WTC11 (cell line): ENCODE measurements at regions not wholly inside any gene's neighbourhood (a gene's known extent, or its start where the extent isn't known, plus 50 kb on each side); places are given as distances from the start of the nearest gene placed in this dataset.

Source experiments
- ATAC-seq: fragments of 200-7000 bp; cut with Tn5 transposase; 2 replicates; pipeline ENCODE4 v1.10.0; 2021; ENCODE audit warnings: mild to moderate bottlenecking, moderate library complexity
- CTCF ChIA-PET: fragments of 300-600 bp; sonication (Branson Sonifier 250); formaldehyde crosslinking; loops from one replicate; lab custom pipeline; 2021; ENCODE audit warnings: antibody characterized with exemption; lab: Charles Lee
- POLR2A ChIA-PET: fragments of 350-600 bp; sonication (Branson Sonifier 250); formaldehyde crosslinking; loops from one replicate; lab custom pipeline; 2021; ENCODE audit warnings: antibody characterized with exemption; lab: Charles Lee
- DNase-seq: peaks from one replicate; pipeline ENCODE4 v3.0.0; 2021; ENCODE audit warnings: low spot score
- H3K27ac Mint-ChIP-seq: 2 replicates; pipeline ENCODE4 v1.8.0; 2021; ENCODE audit warnings: mixed read lengths
- H3K27me3 Mint-ChIP-seq: 2 replicates; pipeline ENCODE4 v1.8.0; 2021; ENCODE audit warnings: low read depth, mild to moderate bottlenecking, moderate library complexity, mixed read lengths
- H3K36me3 Mint-ChIP-seq: 2 replicates; pipeline ENCODE4 v1.8.0; 2021; ENCODE audit warnings: mixed read lengths
- H3K4me1 Mint-ChIP-seq: 2 replicates; pipeline ENCODE4 v1.8.0; 2022; ENCODE audit warnings: mixed read lengths
- H3K4me3 Mint-ChIP-seq: 2 replicates; pipeline ENCODE4 v1.8.0; 2021; ENCODE audit warnings: mild to moderate bottlenecking, moderate library complexity, mixed read lengths
- H3K9me3 Mint-ChIP-seq: 2 replicates; pipeline ENCODE4 v1.8.0; 2021; ENCODE audit warnings: mixed read lengths
- CREB1 ChIP-seq: sonication (generic); formaldehyde crosslinking; IDR thresholded peaks from 2 replicates; pipeline ENCODE4 v1.8.0; 2023; ENCODE audit warnings: mild to moderate bottlenecking, missing genetic modification reagents
- EMX1 ChIP-seq: fragments of 250-450 bp; sonication (Bioruptor Pico); IDR thresholded peaks from 2 replicates; pipeline ENCODE4 v1.8.0; 2021; ENCODE audit warnings: mild to moderate bottlenecking
- GTF2I ChIP-seq: fragments of 250-450 bp; sonication (Bioruptor Pico); conservative IDR thresholded peaks from 2 replicates; pipeline ENCODE4 v1.4.0; 2021; ENCODE audit warnings: mild to moderate bottlenecking
- JAZF1 ChIP-seq: fragments of 250-450 bp; sonication (Bioruptor Pico); IDR thresholded peaks from 2 replicates; pipeline ENCODE4 v1.9.0; 2021; ENCODE audit warnings: moderate library complexity, mild to moderate bottlenecking, inconsistent platforms
- NFYB ChIP-seq: sonication (generic); formaldehyde crosslinking; conservative IDR thresholded peaks from 2 replicates; pipeline ENCODE4 v1.8.0; 2022; ENCODE audit warnings: low read depth, missing genetic modification reagents
- PRRX2 ChIP-seq: fragments of 250-450 bp; sonication (Bioruptor Pico); IDR thresholded peaks from 2 replicates; pipeline ENCODE4 v1.8.0; 2021; ENCODE audit warnings: mild to moderate bottlenecking
- RORB ChIP-seq: fragments of 250-450 bp; sonication (Bioruptor Pico); IDR thresholded peaks from 2 replicates; pipeline ENCODE4 v1.9.0; 2021; ENCODE audit warnings: mild to moderate bottlenecking
- SMAD3 ChIP-seq: sonication (generic); formaldehyde crosslinking; IDR thresholded peaks from 2 replicates; pipeline ENCODE4 v1.8.0; 2022; ENCODE audit warnings: missing genetic modification reagents, mild to moderate bottlenecking, borderline replicate concordance
- SOX15 ChIP-seq: fragments of 250-450 bp; sonication (Bioruptor Pico); IDR thresholded peaks from 2 replicates; pipeline ENCODE4 v1.9.0; 2021; ENCODE audit warnings: mild to moderate bottlenecking
- TEAD4 ChIP-seq: sonication (generic); formaldehyde crosslinking; IDR thresholded peaks from 2 replicates; pipeline ENCODE4 v1.8.0; 2022; ENCODE audit warnings: mild to moderate bottlenecking, missing genetic modification reagents
- ZNF232 ChIP-seq: sonication (generic); formaldehyde crosslinking; IDR thresholded peaks from 2 replicates; pipeline ENCODE4 v1.8.0; 2022; ENCODE audit warnings: mild to moderate bottlenecking, missing genetic modification reagents
- ZNF263 ChIP-seq: sonication (generic); formaldehyde crosslinking; IDR thresholded peaks from 2 replicates; pipeline ENCODE4 v1.8.1; 2022; ENCODE audit warnings: low read depth, mild to moderate bottlenecking, moderate library complexity, missing genetic modification reagents
- ZNF396 ChIP-seq: fragments of 250-450 bp; sonication (Bioruptor Pico); IDR thresholded peaks from 2 replicates; pipeline ENCODE4 v1.8.0; 2021; ENCODE audit warnings: mild to moderate bottlenecking, moderate library complexity, borderline replicate concordance
- ZNF416 ChIP-seq: fragments of 250-450 bp; sonication (Bioruptor Pico); IDR thresholded peaks from 2 replicates; pipeline ENCODE4 v1.9.0; 2021; ENCODE audit warnings: mild to moderate bottlenecking, inconsistent platforms
- TF ChIP-seq, protein P1 (sequence below): sonication (generic); formaldehyde crosslinking; IDR thresholded peaks from 2 replicates; pipeline ENCODE4 v1.8.1; 2023; ENCODE audit warnings: mild to moderate bottlenecking, missing genetic modification reagents, moderate library complexity
- TF ChIP-seq, protein P2 (sequence below): sonication (generic); formaldehyde crosslinking; IDR thresholded peaks from 2 replicates; pipeline ENCODE4 v1.8.1; 2022; ENCODE audit warnings: mild to moderate bottlenecking, moderate library complexity, missing genetic modification reagents
- TF ChIP-seq, protein P3 (sequence below): sonication (generic); formaldehyde crosslinking; IDR thresholded peaks from 2 replicates; pipeline ENCODE4 v1.8.0; 2022; ENCODE audit warnings: mild to moderate bottlenecking, missing genetic modification reagents
- TF ChIP-seq, protein P4 (sequence below): sonication (generic); formaldehyde crosslinking; IDR thresholded peaks from 2 replicates; pipeline ENCODE4 v1.8.1; 2023; ENCODE audit warnings: mild to moderate bottlenecking, missing genetic modification reagents
- TF ChIP-seq, protein P5 (sequence below): fragments of 250-450 bp; sonication (Bioruptor Pico); IDR thresholded peaks from 2 replicates; pipeline ENCODE4 v1.8.0; 2021; ENCODE audit warnings: mild to moderate bottlenecking
- TF ChIP-seq, protein P6 (sequence below): fragments of 250-450 bp; sonication (Bioruptor Pico); IDR thresholded peaks from 2 replicates; pipeline ENCODE4 v2.1.2; 2022; ENCODE audit warnings: mild to moderate bottlenecking, moderate library complexity
- TF ChIP-seq, protein P7 (sequence below): sonication (generic); formaldehyde crosslinking; IDR thresholded peaks from 2 replicates; pipeline ENCODE4 v1.8.0; 2023; ENCODE audit warnings: missing genetic modification reagents, mild to moderate bottlenecking, borderline replicate concordance

DNA sequence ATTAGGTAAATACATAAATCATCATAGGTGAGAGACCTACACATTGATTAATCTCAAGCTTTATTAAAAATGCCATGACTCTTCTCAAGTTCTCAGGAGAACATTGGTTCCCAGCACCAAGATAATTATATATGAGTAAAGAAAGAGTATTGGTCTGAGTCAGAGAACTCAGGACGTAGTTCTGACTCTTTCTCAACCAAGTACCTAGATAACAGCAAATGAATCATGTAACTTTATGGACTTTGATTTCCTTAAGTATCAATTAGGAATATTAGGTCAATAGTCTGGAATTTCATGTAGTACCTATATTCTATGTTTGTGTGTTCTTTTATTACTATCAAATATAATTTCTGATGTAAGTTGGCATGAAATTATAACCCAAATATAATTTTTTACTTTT lies 409.9 kb downstream of the GABRG1 start:
- ATAC-seq: no peak
- H3K36me3 Mint-ChIP-seq: no peaks in the 10 kb centered on the region
- no peak overlapping the region for H3K27ac Mint-ChIP-seq
- ChIA-PET POLR2A (no interaction called here), CTCF (no interaction called here)
- TF ChIP-seq GTF2I (CRISPR knock-in tag): no peak
- no peak for TF ChIP-seq EMX1 (CRISPR knock-in tag)
- TF ChIP-seq, protein P1, sequence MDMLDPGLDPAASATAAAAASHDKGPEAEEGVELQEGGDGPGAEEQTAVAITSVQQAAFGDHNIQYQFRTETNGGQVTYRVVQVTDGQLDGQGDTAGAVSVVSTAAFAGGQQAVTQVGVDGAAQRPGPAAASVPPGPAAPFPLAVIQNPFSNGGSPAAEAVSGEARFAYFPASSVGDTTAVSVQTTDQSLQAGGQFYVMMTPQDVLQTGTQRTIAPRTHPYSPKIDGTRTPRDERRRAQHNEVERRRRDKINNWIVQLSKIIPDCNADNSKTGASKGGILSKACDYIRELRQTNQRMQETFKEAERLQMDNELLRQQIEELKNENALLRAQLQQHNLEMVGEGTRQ (CRISPR knock-in tag): no peak
- no peak for TF ChIP-seq CREB1 (CRISPR knock-in tag)
- no peak for TF ChIP-seq NFYB (CRISPR knock-in tag)
- TF ChIP-seq, protein P2, sequence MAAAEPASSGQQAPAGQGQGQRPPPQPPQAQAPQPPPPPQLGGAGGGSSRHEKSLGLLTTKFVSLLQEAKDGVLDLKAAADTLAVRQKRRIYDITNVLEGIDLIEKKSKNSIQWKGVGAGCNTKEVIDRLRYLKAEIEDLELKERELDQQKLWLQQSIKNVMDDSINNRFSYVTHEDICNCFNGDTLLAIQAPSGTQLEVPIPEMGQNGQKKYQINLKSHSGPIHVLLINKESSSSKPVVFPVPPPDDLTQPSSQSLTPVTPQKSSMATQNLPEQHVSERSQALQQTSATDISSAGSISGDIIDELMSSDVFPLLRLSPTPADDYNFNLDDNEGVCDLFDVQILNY (CRISPR knock-in tag): no peak
- TF ChIP-seq, protein P3, sequence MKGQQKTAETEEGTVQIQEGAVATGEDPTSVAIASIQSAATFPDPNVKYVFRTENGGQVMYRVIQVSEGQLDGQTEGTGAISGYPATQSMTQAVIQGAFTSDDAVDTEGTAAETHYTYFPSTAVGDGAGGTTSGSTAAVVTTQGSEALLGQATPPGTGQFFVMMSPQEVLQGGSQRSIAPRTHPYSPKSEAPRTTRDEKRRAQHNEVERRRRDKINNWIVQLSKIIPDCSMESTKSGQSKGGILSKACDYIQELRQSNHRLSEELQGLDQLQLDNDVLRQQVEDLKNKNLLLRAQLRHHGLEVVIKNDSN (CRISPR knock-in tag): no peak
- no peak for TF ChIP-seq PRRX2 (CRISPR knock-in tag)
- TF ChIP-seq, protein P4, sequence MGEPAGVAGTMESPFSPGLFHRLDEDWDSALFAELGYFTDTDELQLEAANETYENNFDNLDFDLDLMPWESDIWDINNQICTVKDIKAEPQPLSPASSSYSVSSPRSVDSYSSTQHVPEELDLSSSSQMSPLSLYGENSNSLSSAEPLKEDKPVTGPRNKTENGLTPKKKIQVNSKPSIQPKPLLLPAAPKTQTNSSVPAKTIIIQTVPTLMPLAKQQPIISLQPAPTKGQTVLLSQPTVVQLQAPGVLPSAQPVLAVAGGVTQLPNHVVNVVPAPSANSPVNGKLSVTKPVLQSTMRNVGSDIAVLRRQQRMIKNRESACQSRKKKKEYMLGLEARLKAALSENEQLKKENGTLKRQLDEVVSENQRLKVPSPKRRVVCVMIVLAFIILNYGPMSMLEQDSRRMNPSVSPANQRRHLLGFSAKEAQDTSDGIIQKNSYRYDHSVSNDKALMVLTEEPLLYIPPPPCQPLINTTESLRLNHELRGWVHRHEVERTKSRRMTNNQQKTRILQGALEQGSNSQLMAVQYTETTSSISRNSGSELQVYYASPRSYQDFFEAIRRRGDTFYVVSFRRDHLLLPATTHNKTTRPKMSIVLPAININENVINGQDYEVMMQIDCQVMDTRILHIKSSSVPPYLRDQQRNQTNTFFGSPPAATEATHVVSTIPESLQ: no peak
- TF ChIP-seq, protein P5, sequence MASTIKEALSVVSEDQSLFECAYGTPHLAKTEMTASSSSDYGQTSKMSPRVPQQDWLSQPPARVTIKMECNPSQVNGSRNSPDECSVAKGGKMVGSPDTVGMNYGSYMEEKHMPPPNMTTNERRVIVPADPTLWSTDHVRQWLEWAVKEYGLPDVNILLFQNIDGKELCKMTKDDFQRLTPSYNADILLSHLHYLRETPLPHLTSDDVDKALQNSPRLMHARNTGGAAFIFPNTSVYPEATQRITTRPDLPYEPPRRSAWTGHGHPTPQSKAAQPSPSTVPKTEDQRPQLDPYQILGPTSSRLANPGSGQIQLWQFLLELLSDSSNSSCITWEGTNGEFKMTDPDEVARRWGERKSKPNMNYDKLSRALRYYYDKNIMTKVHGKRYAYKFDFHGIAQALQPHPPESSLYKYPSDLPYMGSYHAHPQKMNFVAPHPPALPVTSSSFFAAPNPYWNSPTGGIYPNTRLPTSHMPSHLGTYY (CRISPR knock-in tag): no peak
- TF ChIP-seq TEAD4: no peak
- TF ChIP-seq SMAD3 (CRISPR knock-in tag): no peak
- no peak for TF ChIP-seq ZNF416
- H3K9me3 Mint-ChIP-seq: peaks cover 14% of the 10 kb centered on the region
- DNase-seq: no peak
- peaks cover 2% of the 10 kb centered on the region; the same call in 1 of the 2 replicates for H3K4me1 Mint-ChIP-seq
- H3K27me3 Mint-ChIP-seq: no peaks in the 10 kb centered on the region; the same call in 1 of the 2 replicates
- no peak overlapping the region for H3K4me3 Mint-ChIP-seq

DNA sequence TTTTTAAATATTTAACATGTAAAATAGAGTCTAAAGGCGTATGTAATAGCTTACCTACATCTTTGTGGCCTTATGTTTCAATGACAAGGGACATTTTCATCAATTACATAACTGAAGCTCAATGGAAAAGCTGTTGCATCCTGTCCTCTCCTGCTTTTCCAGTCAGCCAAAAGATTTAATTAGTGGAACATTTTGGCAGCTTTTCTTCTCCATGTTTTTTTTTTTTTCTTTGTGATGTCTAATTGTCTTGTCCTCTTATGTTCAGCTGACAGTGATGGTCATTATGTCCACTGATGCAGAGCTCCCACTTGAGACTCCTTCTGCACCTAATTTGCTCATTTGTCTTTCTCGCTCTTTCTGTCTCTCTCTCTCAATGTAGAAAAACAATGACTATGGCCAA lies 422.2 kb downstream of the GABRG1 start:
- Mint-ChIP-seq H3K4me3 (no peak overlapping the region), H3K36me3 (no peaks in the 10 kb centered on the region), H3K27ac (no peak overlapping the region), H3K9me3 (peaks cover 16% of the 10 kb centered on the region), H3K27me3 (no peaks in the 10 kb centered on the region), H3K4me1 (no peaks in the 10 kb centered on the region)
- no peak for DNase-seq
- POLR2A ChIA-PET: interaction anchor here (0.7 kb wide), 1 partner anchor 113 kb away, joined by 3 read pairs; no protein-coding TSS in a partner anchor
- TF ChIP-seq RORB (CRISPR knock-in tag) (no peak), ZNF232 (CRISPR knock-in tag) (no peak)
- TF ChIP-seq, protein P6, sequence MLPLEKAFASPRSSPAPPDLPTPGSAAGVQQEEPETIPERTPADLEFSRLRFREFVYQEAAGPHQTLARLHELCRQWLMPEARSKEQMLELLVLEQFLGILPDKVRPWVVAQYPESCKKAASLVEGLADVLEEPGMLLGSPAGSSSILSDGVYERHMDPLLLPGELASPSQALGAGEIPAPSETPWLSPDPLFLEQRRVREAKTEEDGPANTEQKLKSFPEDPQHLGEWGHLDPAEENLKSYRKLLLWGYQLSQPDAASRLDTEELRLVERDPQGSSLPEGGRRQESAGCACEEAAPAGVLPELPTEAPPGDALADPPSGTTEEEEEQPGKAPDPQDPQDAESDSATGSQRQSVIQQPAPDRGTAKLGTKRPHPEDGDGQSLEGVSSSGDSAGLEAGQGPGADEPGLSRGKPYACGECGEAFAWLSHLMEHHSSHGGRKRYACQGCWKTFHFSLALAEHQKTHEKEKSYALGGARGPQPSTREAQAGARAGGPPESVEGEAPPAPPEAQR (CRISPR knock-in tag): no peak
- ATAC-seq: no peak
- CTCF ChIA-PET: no interaction called here

DNA sequence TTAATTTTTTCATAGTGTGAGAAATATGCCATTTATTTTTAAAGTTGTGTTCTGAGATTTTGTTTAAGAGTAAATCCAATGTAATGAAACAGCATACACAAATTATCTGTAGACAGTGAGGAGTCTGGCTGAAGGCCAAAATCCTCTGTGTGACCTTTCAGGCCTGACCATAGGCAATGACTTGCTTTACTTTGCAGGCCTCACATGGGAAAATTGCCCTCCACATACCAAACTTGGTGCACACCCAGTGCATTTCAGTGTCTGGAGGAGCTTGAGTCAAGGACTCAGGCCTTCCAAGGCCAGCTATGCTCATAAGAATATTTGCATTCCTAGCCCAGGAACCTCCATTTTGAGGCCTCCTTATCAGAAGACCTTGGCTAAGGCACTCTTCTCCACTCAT lies 430.1 kb downstream of the GABRG1 start:
- H3K4me1 Mint-ChIP-seq: peaks cover 12% of the 10 kb centered on the region
- H3K4me3 Mint-ChIP-seq: no peak overlapping the region
- ATAC-seq (no peak), DNase-seq (no peak)
- ChIA-PET POLR2A (no interaction called here), CTCF (no interaction called here)
- peaks cover 8% of the 10 kb centered on the region for H3K9me3 Mint-ChIP-seq
- no peaks in the 10 kb centered on the region; the same call in 1 of the 2 replicates for H3K27me3 Mint-ChIP-seq
- no peaks in the 10 kb centered on the region for H3K36me3 Mint-ChIP-seq
- H3K27ac Mint-ChIP-seq: no peak overlapping the region
- TF ChIP-seq ZNF263 (no peak), SOX15 (CRISPR knock-in tag) (no peak), ZNF396 (no peak), JAZF1 (CRISPR knock-in tag) (no peak)
- TF ChIP-seq, protein P7, sequence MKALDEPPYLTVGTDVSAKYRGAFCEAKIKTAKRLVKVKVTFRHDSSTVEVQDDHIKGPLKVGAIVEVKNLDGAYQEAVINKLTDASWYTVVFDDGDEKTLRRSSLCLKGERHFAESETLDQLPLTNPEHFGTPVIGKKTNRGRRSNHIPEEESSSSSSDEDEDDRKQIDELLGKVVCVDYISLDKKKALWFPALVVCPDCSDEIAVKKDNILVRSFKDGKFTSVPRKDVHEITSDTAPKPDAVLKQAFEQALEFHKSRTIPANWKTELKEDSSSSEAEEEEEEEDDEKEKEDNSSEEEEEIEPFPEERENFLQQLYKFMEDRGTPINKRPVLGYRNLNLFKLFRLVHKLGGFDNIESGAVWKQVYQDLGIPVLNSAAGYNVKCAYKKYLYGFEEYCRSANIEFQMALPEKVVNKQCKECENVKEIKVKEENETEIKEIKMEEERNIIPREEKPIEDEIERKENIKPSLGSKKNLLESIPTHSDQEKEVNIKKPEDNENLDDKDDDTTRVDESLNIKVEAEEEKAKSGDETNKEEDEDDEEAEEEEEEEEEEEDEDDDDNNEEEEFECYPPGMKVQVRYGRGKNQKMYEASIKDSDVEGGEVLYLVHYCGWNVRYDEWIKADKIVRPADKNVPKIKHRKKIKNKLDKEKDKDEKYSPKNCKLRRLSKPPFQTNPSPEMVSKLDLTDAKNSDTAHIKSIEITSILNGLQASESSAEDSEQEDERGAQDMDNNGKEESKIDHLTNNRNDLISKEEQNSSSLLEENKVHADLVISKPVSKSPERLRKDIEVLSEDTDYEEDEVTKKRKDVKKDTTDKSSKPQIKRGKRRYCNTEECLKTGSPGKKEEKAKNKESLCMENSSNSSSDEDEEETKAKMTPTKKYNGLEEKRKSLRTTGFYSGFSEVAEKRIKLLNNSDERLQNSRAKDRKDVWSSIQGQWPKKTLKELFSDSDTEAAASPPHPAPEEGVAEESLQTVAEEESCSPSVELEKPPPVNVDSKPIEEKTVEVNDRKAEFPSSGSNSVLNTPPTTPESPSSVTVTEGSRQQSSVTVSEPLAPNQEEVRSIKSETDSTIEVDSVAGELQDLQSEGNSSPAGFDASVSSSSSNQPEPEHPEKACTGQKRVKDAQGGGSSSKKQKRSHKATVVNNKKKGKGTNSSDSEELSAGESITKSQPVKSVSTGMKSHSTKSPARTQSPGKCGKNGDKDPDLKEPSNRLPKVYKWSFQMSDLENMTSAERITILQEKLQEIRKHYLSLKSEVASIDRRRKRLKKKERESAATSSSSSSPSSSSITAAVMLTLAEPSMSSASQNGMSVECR (CRISPR knock-in tag): no peak
